ENCODE measurements at regions not wholly inside any gene's neighbourhood (a gene's known extent, or its start where the extent isn't known, plus 50 kb on each side); places are given as distances from the start of the nearest gene placed in this dataset.

DNA sequence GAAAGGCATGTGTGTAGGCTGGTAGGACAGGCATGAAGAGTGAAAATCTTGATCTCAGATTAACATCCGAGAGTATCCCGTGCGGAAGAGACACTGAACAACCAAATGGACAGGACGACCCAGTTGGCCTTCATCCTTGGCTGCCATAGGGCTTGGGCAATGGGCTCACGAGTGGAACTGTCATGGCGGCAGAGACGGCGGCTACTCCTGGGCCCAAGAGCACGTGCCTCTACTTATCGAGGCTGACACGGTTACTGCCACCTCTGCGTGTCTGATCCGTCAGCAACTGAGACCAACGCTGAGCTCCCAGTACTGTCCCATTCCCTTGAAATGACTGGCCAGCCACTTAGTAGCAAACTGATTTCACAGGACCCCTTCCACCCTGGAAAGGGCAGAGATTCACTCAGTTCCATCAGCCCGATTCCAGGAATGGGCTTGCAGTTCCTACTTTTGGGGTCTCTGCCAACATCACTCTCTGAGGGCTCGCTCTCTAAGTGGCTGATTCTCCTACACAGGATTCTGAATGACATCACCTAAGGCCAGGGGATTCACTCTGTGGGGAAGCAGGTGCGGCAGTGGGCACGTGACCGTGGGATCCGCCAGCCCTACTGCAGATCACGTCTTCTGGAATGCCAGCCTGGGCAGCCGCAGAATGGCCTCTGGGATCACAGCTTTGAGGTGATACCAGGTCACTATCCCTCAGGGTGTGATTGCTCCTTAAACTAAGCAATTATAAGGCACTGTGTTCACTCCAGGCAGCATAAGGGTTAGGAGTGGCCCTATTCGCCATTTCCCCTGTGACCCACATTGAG, 97.8 kb downstream of the RPS6KA4 start:
- TF ChIP-seq, protein P1, sequence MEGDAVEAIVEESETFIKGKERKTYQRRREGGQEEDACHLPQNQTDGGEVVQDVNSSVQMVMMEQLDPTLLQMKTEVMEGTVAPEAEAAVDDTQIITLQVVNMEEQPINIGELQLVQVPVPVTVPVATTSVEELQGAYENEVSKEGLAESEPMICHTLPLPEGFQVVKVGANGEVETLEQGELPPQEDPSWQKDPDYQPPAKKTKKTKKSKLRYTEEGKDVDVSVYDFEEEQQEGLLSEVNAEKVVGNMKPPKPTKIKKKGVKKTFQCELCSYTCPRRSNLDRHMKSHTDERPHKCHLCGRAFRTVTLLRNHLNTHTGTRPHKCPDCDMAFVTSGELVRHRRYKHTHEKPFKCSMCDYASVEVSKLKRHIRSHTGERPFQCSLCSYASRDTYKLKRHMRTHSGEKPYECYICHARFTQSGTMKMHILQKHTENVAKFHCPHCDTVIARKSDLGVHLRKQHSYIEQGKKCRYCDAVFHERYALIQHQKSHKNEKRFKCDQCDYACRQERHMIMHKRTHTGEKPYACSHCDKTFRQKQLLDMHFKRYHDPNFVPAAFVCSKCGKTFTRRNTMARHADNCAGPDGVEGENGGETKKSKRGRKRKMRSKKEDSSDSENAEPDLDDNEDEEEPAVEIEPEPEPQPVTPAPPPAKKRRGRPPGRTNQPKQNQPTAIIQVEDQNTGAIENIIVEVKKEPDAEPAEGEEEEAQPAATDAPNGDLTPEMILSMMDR (IDR thresholded peaks at IDR 0.05), result no peak
- FAIRE-seq (no peak), DNase-seq (no peak), ATAC-seq (no peak)
- no peaks in the 10 kb centered on the region for H3K9me3 ChIP-seq
- H3K4me1 ChIP-seq, result no peaks in the 10 kb centered on the region
- no peak overlapping the region for H3K27ac ChIP-seq
- 88 to 91% methylated on average over 23 of the region's 23 CpGs for WGBS, 2 donors
- no peaks in the 10 kb centered on the region for H3K36me3 ChIP-seq
- intact Hi-C loops (cut with DNase I), result no loop called here
- no peak overlapping the region for H3K4me3 ChIP-seq
- H3K27me3 ChIP-seq, result no peaks in the 10 kb centered on the region

DNA sequence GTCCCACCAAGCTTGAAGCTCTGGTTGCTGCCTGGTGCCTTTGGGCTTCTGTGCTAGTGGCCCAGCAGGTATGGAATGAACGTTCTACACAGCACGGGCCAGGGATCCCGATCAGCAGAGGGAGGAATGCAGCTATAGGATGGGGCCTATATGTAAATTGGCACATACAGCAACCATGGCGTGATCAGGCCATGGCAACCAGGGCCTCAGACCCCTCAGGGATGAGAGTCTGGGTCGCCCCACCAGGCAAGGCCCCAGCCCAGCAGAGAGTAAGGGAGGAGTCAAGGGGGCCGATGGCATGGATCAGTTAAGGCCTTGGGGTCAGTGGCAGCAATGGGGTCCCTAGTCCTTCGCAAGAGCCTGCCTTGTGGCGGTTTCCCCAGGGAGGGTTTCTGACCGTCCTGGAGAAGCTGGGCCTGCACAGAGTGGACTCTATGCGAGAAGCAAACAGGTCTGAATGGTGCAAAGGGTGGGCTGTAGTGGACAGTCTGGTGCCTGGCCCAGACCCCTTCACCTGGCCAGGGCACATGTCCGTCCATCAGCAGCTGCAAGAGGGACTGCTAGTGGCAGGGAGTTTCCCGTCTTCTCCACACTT, 98.2 kb upstream of the SLC22A11 start:
- Histone ChIP-seq H3K4me1 (no peaks in the 10 kb centered on the region), H3K36me3 (no peaks in the 10 kb centered on the region), H3K27me3 (no peaks in the 10 kb centered on the region), H3K9me3 (no peaks in the 10 kb centered on the region), H3K4me3 (no peak overlapping the region), H3K27ac (no peak overlapping the region)
- 81 to 86% methylated on average over 12 of the region's 12 CpGs for WGBS, 2 donors
- intact Hi-C loops (cut with DNase I), result no loop called here
- DNase-seq (no peak), FAIRE-seq (no peak), ATAC-seq (no peak)
- TF ChIP-seq, protein P1 (IDR thresholded peaks at IDR 0.05), result no peak

DNA sequence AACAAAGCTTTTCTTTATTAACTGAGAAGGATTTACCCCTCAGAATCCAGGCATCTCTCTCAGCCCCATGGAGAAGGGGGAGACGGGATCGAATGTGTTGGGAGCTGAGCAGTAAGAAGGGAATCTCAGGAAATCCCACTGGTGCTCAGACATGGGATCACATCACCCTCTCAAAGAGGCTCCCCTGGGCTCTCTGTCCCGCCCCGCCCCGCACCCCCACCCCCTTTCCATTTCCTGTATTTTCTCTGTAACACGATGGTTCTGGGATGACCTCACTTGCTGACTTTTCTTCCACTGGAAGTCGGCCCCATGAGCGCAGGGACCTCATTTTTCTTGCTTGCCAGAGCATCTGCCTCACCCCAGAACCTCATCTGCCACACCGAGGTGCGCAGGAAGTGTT, 96.7 kb upstream of the SLC22A11 start:
- whole genome bisulfite sequencing, 2 donors, result 53 to 54% methylated on average over 10 of the region's 10 CpGs
- no peak for DNase-seq

DNA sequence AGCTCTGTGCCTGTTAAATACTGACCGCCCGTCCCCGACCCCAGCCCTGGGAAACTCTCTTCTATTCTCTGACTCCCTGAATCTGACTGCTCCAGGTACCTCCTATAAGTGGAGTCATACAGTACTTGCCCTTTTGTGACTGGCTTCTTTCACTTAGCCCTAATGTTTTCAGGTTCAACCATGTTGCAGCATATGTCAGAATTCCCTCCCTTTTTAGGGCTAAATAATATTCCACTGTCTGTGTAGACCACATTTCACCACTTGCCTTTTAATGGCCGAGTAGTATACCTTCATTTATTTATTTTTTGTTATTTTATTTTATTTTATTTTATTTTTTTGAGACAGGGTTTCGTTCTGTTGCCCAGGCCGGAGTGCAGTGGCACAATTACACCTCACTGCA, 96.1 kb upstream of the SLC22A11 start:
- Histone ChIP-seq H3K36me3 (no peaks in the 10 kb centered on the region), H3K4me3 (no peak overlapping the region), H3K9me3 (no peaks in the 10 kb centered on the region), H3K27ac (no peak overlapping the region), H3K27me3 (no peaks in the 10 kb centered on the region), H3K4me1 (no peaks in the 10 kb centered on the region)
- TF ChIP-seq, protein P1 (IDR thresholded peaks at IDR 0.05), result no peak
- intact Hi-C loops (cut with DNase I), result no loop called here
- no peak for DNase-seq
- ATAC-seq, result no peak
- no peak for FAIRE-seq
- 90% methylated on average over 6 of the region's 6 CpGs for WGBS, 2 donors

More for the DNA sequence above, 96.7 kb upstream of the SLC22A11 start:
- no peaks in the 10 kb centered on the region for H3K9me3 ChIP-seq
- H3K27ac ChIP-seq, result no peak overlapping the region
- intact Hi-C loops (cut with DNase I), result no loop called here
- H3K4me1 ChIP-seq, result no peaks in the 10 kb centered on the region
- H3K27me3 ChIP-seq, result no peaks in the 10 kb centered on the region
- FAIRE-seq, result no peak
- no peak overlapping the region for H3K4me3 ChIP-seq
- TF ChIP-seq, protein P1 (IDR thresholded peaks at IDR 0.05), result no peak
- H3K36me3 ChIP-seq, result no peaks in the 10 kb centered on the region
- no peak for ATAC-seq

DNA sequence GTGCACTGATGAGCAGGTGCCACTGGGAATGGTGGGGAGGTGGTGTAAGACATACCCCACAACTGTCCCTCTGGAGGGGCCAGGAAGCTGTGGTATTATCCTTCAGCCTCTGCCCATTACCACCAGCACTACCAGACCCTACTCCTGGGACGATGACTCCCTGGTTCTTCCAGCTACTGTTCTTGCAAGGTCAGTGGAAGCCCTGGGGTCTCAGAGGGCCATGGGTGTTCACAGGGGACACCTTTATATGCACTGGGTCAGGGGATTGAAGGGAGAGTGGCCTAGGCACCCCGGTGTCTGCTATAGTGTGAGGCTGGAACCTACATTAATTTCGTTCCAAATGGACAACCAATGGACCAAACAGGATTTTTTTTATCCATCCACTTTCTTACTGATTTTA, 94.7 kb upstream of the SLC22A11 start:
- WGBS, 2 donors, result 86% methylated on average over 3 of the region's 3 CpGs
- no peaks in the 10 kb centered on the region for H3K36me3 ChIP-seq
- H3K4me3 ChIP-seq, result no peak overlapping the region
- H3K9me3 ChIP-seq, result no peaks in the 10 kb centered on the region
- H3K27ac ChIP-seq, result no peak overlapping the region
- no peak for ATAC-seq
- TF ChIP-seq, protein P1 (IDR thresholded peaks at IDR 0.05), result no peak
- H3K4me1 ChIP-seq, result no peaks in the 10 kb centered on the region
- intact Hi-C loops (cut with DNase I), result no loop called here
- no peak for DNase-seq
- H3K27me3 ChIP-seq, result no peaks in the 10 kb centered on the region
- no peak for FAIRE-seq
